ENCODE measurements at regions not wholly inside any gene's neighbourhood (a gene's known extent, or its start where the extent isn't known, plus 50 kb on each side); places are given as distances from the start of the nearest gene placed in this dataset.
"Not testable (repeated sequence)": the region's sequence is repeated elsewhere in the genome, so short reads cannot be mapped to it uniquely, and the experiment has no call there.

DNA sequence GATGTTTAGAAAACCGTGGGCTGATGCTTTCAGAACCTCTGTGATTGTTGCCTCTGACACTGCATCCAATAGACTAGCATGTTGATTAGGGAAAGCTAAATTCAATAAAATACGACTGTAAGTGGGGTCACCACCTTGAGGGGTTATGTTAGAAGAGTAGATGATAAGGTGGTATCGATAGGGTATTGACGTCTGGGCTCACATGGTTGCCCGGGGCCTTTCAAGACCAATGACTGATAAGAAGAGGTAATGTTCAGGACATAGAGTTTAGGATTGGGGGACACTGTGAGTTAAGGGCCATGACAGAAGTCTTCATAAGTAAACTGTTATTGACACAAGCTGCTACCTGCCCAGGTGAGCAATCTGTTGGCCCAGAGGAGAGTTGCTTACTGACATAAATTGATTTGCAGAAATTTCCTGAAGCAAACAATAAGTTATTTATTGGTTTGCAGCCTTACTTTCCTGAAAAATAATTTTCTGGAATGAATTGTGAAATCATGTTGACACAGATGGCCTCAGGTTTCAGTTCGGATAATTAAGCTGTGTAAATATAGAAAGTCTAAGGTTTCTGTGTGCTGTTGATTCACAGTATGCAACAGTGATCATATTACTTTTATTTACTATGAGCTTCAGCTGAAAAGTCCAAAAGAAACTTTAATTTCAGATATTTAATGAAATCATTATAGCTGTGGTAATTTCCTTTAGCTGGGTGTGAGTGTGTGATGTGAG, 289.9 kb upstream of the PRSS16 start:
- not testable (repeated sequence) for DNase-seq

DNA sequence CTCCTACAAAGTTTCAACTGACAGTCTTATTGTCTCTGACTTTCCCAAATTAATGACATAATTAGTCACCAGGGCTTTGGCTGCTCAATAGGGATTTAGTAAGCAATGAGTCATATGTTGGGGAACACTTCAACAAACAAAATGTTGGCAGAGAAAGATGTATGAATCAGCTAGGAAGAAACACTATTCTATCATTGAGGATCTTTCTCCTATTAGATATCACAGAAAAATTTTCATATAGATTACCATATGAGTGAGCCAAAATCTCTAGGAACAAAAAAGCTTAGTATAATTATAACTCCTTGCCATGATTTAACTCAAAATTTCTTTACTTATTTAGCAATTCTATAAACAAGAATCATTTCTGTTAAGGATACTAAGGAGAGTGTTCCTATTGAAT, 286.3 kb upstream of the PRSS16 start:
- not testable (repeated sequence) for DNase-seq

GRCh38 chr6:27002447-27002846, 245.1 kb upstream of the PRSS16 start:
- DNase-seq = no peak

- DNase-seq = no peak
Observed at GRCh38 chr6:27007020-27007419, 240.5 kb upstream of the PRSS16 start.

- not testable (repeated sequence) for DNase-seq
Observed at GRCh38 chr6:27008613-27009012, 238.9 kb upstream of the PRSS16 start.

- not testable (repeated sequence) for DNase-seq
Observed at GRCh38 chr6:27014053-27014452, 233.4 kb upstream of the PRSS16 start.

DNA sequence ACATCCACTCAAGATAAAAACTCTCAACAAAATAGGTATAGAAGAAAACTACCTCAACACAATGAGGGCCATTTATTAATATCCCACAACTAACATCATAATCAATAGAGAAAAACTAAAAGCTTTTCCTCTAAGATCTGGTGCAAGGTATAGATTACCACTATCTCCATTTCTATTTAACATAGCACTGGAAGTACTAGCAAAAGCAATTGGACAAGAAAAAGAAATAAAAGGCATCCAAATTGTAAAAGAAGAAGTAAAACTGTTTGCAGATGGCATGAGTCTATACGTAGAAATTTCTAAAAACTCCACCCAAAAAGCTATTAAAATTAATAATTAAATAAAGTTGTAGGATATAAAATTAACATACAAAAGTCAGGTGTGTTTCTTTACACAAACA, 230.8 kb upstream of the PRSS16 start:
- no peak for DNase-seq

- DNase-seq = not testable (repeated sequence)
Observed at GRCh38 chr6:27018401-27018800, 229.1 kb upstream of the PRSS16 start.

- DNase-seq = peak; percentile 70 to 81 (median 76)
Observed at GRCh38 chr6:27019651-27020552, 227.6 kb upstream of the PRSS16 start.

DNA sequence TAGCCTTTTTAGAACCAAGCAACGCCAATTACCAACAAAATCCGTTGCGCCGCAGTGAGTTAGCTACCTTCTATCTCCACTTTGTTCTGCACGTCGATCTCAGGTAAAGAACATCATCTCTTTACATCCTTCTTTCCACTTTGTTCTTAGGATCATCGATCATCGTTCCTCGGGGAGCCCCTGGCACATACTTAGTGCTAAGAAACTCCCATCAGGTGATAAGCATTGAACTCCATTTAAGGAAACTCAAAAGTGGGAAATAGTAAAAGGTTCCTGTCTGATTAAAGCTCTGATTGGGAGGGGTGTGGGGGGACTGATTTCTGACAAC, 227.0 kb upstream of the PRSS16 start:
- DNase-seq = no peak

DNA sequence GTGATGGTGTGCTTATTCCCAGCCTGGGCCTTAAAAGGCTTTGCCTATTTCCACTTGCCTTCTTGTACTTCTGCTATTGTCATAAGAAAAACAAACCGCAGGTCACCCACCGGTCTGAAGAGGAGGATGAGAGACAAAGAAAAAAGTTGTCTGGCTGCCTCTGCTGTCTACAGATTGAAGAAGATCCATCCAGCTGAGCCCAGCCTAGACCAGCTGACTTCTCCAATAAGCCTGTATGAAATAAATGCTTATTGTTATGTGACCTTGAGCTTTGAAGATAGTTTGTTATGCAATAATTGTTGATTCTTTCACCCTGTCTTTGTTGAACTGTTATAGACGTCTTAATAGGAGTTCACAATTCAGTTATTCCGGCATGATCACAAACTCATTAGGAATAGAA, 223.8 kb upstream of the PRSS16 start:
- no peak for DNase-seq

GRCh38 chr6:27025351-27025750, 222.2 kb upstream of the PRSS16 start:
- DNase-seq = no peak

DNA sequence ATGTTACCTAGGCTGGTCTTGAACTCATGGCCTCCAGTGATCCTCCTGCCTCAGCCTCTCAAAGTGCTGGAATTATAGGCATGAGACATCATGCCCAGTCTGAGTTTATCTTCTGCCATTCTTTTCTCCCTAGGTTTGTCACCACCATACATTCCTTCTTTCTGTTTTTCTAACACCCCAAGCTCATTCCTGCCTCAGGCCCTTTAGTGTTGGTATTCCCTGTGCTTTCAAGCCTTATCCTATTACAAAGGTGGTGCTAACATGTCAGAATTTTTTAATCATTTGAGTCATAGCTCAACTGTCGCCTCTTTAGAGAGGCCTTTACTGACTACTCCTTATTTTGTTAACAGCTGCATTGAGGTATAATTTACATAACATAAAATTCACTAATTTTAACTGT, 221.1 kb upstream of the PRSS16 start:
- no peak for DNase-seq

GRCh38 chr6:27031302-27031701, 216.2 kb upstream of the PRSS16 start:
- DNase-seq = no peak

GRCh38 chr6:27038498-27038897, 209.0 kb upstream of the PRSS16 start:
- no peak for DNase-seq

DNA sequence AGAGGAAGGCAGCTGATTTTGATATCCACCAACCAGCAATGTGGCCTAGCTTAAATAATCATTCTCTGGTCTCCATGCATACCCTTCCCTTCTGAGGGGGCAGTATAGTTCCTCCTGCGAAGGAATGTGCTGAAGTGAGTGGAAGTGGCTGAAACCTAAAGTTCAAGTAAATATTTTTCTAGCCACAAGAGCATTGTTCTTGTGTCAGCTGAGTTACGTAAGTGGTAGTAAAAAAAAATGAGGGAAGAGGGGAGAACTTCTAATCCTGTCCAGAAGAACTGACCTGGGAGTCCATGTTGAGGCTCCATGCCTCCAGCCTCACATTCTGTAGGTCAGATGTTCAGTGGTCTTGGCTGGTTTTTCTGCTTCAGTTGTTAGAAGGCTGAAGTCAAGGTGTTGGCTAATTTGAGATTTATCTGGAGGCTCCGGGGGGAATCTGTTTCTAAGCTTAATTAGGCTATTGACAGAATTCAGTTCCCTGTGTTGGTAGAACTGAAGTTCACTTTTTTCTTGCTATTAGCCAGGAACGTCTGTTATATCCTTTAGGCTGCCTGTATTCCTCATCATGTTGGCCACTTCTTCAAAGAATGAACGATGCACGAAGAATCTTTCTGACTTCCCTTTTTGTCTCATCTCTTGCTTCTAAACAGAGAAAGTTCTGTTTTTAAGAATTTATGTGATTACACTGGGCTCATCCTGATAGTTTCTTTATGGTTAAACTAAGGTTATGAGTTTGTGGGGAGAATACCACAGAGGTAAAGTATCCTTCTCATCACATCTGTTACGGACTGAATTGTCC, 207.1 kb upstream of the PRSS16 start:
- DNase-seq = no peak

DNA sequence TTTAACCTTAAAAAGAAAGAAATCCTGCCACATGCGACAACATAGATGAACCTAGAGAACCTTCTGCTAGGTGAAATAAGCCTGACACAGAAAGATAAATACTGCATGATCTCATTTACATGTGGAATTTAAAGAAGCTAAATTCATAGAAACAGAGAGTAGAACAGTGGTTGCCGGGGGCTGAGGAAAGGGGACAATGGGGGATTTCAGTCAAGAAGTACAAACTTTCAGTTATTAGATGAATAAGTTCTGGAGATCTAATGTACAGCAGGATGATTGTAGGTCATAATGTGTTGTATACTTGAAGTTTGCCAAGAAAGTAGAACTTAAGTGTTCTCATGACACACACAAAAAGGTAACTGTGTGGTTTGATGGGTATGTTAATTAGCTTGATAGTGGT, 204.3 kb upstream of the PRSS16 start:
- no peak for DNase-seq

GRCh38 chr6:27045131-27045530, 202.4 kb upstream of the PRSS16 start:
- DNase-seq = not testable (repeated sequence)

- DNase-seq = not testable (repeated sequence)
Observed at GRCh38 chr6:27047725-27048124, 199.8 kb upstream of the PRSS16 start.

DNA sequence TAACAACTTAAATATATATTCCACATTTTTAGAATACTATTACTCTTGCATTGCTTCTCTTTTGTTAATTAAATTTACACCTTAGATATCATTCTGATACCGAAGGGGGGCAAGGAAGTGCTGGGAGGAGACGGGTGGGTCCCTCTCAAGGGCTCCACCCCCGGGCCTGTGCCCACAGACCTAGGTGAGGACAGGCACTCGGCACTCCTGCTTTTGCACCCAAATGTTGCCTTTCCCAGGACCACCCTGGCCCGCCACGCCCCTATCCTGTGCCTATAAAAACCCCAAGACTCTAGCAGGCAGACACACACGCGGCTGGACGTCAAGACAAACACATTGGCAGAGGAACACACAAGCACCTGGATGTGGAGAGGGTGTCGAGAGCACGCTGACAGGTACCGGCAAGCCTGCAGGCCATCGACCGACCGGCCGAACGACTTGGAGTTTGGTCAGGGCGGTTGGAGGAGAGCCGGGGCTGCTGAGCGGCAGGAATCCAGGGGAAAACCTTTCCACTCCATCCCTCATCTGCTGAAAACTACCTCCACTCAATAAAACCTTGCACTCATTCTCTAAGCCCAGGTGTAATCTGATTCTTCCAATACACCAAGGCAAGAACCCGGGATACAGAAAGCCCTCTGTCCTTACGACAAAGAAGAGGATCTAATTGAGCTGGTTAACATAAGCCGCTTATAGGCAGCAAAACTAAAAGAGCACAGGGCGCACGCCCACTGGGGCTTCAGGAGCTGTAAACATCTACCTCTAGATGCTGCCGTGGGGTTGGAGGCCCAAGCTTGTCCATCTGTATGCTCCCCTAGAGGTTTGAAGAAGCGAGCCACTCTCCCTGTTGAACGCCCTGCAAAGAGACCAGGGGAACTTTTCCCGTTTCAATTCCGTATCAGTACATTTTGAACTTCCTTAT, 197.4 kb upstream of the PRSS16 start:
- no peak for DNase-seq

GRCh38 chr6:27052082-27052730, 195.3 kb upstream of the PRSS16 start:
- not testable (repeated sequence) for DNase-seq

DNA sequence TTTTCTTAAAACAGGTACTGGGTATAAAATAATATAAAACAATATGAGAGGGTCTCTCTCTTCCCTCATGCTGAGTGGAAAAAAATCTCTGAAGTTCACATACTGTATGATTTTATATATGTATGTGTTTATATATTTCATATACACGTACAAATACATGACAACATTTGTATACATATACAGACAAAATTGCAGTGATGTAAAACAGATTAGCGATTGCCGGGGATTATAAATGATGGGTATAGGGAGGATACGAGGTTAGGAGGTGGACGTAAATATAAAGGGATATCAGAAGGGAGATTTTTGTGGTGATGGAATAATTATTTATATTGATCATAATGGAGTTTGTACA, 194.8 kb upstream of the PRSS16 start:
- DNase-seq = no peak

All from suppressor macrophage (primary cell).